ENCODE measurements at regions not wholly inside any gene's neighbourhood (a gene's known extent, or its start where the extent isn't known, plus 50 kb on each side); places are given as distances from the start of the nearest gene placed in this dataset.
"Not testable (repeated sequence)": the region's sequence is repeated elsewhere in the genome, so short reads cannot be mapped to it uniquely, and the experiment has no call there.

DNA sequence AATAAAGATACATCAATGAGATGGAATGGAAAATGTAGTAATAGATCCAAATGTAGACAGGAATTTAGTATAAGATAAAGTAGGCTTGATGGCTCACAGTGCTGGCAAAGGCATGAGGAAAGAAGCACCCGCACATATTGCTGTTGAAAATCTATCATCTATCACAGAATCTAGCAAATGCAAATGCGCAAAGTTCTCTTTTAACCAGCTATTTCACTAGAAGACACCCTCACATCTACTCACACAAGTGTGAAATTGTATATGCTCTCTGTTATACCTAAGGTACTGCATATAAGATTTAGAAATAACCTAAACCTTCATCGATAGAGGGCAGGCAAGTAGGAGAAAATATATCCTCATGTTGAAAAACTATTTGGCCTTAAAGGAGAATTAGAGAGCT lies 756.7 kb upstream of the SEMA6D start:
- no peak for DNase-seq (ENCODE audit: low read depth)

DNA sequence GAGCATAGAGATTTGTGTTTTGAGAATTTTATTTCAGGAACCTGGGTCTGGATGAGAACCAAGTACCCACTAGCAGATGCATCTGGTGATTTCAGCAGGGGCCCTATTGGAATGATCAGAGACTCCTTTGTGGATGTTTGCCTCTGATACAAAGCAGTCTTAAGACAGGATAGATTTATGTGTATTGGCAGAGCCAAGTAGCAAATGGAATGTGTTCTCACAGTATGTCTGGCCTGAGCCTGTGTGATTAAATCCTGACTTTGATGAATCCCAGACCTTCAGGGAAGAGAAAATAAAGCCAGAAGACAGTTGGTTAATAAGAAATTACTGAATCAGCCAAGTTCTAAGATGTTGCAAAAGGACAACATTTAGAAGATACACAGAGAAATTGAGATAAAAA lies 755.5 kb upstream of the SEMA6D start:
- DNase-seq (ENCODE audit: low read depth) = no peak

DNA sequence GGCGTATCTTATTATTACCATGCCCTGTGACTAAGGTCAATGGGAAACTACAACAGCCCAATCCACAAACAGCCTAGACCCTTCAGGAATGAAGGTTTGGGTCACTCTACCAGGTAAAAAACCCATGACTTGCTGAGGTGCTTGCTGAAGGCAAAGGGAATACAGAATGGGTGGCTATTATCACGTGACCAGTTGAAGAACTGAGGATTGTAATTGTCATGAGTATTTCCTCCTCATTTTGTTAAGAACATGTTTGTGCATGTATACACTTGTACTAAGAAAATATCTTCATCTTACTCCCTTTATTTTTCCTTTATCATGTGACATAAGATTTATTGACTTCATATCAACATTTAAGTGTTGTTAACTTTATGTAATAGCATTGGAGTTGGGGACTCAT lies 729.2 kb upstream of the SEMA6D start:
- DNase-seq (ENCODE audit: low read depth) = not testable (repeated sequence)

DNA sequence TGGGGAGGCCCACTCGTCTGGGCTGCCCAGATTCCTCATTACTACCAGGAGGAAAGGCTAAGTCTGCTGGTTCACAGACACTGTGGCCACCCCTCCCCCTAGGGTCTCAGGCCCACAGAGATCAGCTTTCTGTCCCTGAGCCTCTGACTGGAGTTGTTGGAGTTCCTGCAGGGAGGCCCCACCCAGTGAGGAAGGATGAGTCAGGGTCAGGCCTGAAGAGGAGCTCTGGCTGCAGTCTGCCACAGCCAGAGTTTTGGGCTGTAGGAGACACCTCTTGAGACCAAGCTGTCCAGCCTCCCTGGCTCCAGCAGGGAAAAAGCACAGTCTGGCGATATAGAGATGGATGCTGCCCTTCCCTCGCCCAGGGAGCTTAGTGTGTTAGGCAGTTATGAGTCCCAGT lies 720.9 kb upstream of the SEMA6D start:
- DNase-seq (ENCODE audit: low read depth) = no peak

DNA sequence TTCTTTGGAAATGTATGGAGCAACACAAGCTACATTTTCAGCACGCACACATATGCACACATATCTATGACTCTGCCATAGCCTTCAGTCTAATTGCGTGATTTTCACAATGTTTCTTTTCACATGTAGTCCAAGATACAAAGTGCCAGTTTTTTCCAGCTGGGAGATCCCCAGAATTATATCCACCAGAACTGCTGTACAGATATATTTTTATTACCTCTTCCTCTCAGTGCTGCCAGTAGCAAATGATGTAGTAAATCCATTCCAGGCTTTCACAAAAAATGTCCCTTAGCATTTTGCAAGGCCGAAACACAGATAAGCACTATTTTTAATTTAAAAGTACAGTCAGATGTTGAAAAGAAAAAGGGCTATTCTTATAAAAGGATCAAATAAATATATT lies 719.8 kb upstream of the SEMA6D start:
- DNase-seq (ENCODE audit: low read depth) = no peak

DNA sequence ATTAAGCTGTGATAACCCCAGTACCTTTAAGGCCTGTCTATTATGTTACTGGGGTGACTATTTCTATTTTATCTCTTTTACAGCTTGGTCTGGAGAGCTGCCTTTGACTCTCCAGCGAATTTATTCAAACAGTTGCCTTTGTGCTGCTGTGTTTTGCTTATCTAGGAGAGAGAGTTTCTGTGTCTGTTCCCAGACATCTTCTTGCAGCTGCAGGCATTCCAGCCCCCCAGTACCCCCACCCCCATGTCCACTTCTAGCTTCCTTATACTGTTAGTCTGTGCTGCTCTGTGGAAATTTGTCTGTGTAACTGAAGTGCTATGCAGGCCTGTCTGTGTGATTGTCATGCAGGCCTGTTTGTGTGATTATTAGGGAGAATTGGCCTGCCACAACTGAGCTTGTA lies 713.7 kb upstream of the SEMA6D start:
- no peak for DNase-seq (ENCODE audit: low read depth)

DNA sequence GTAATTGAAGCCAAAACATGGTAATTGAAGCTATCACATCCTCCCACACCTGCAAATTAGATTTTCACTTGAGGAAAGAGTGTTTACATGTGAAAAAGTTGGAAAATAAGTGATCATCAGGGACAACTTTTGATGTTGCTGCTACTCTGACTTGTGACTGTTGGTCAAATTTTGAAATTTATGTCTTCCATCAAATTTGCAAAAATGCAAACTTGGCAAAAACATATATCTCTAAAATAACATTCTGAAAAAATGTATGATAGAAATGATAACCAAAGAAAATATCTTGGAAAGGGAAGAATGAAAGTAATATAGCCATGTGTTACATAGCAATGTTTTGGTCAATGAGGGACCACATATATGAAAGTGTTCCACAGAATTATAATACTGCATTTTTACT lies 703.9 kb upstream of the SEMA6D start:
- DNase-seq (ENCODE audit: low read depth) = no peak

DNA sequence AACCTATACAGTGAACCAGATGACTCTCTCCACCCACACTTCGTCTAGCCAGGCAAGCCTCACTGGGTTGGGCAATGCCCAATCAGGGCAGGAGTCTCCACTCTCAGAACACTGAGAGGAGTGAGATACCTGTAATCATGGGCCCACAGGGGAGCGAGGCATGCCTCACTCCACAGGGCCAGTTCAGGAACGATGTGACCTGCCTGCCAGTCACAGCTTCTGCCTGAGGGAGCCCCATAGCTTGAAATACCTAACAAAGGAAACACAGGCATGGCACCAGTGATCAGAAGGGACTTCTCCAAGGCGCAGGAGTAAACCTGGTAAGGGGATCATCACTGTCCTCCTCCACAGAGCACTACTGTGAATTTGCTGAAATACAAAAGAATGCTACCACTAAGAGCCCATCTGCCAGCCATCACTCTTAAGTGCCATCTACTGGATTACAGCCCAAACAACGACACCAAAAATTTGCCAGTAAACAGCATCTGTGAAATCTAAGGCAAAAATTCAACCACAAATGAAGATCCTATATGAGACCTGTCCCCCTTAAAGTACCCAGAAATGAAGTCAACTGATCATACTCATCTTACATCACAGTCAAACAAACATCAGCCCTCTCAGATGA lies 689.9 kb upstream of the SEMA6D start:
- no peak for DNase-seq (ENCODE audit: low read depth)

DNA sequence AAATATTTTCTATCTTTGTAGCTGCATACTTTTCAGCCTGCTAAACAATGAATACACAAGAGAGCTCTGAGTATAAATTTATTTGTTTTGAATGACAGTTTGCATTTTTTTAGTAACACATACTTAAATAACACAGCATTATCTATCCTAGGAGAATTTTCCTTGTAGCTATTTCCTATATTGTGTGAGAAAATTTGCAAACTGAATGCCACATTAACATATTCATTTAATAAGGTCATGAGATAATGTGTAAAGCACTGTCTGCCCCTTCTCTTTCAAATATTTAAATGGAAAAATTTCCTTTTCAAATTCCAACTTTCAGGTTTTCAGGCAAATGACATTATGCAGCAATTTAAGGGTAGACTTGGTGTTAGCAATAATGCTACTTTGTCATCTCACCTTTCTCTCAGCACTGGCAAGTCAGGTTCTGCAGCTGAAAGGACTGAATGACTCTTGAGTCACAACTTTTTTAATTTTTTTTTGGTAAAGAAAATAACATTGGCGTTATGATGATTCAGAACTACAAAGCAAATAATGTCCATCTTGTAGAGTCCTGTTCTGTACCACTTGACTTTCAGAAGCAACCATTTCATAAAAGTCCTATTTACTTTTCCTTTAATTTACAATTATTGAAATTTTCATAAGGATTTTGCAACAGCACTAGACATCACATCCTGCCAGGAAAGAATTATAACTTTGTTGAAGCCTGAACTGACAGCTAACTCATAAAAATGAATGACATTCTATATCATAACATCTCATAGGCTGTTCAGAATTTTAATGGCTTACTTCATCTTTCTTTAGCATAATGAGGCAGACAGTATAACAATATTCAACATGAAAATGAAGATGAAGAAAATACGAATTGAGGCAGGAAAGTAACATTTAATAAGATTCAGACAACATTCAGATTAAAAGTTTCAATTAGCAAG lies 681.6 kb upstream of the SEMA6D start:
- no peak for DNase-seq (ENCODE audit: low read depth)

DNA sequence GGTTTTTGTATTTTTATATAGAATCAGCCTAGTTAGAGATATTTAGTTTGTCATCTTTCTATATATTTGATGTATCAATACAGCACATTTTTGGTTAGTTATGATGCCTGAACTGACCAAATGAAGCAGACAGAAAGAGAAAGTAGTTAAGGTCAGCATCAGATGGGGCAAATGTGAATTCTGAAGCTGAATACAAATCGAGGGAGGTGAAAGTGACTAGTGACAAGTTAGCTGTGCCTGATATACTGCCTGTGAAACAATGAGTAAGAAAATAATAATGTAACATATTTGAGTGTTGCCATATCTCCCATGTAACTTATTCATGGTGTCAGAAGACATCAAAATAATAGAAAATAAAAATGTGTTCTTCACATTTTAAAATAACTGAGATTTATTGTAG lies 680.3 kb upstream of the SEMA6D start:
- DNase-seq (ENCODE audit: low read depth) = no peak

DNA sequence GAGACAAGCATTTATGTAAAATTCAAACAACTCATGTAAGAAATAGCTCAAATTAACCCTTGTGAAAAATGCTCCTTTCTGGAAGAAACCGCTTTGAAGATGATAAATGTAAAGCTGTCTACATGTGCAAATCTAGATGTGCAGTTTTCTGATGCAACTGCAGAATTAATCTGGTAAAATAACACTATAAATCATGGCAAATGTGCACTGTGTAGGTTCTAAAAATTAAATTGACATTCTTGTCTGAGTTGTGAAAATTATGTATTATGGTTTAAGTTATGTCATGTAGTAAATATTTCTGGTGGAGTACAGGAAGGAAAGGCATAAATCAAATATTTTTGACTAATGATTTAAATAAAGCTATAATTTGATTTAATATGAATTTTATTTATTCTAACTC lies 678.1 kb upstream of the SEMA6D start:
- DNase-seq (ENCODE audit: low read depth) = no peak

DNA sequence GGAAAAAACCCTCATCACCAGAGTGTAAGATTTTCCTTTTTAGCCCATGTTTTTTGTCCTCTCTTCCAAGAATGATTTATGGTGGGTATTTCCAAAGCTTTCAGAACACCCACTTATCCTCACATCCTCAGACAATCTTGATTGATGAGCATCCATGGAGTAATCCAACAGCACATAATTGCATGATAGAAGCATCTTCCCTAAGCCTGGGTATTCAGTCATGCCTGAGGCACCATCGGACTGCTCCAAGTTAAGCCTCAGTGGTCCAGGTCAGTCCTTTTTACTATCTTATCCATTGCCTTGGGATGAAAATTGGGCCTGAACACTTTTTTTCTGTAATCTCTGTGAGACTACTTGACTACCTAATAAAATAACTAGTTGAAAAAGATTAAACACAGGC lies 676.0 kb upstream of the SEMA6D start:
- DNase-seq (ENCODE audit: low read depth) = no peak

DNA sequence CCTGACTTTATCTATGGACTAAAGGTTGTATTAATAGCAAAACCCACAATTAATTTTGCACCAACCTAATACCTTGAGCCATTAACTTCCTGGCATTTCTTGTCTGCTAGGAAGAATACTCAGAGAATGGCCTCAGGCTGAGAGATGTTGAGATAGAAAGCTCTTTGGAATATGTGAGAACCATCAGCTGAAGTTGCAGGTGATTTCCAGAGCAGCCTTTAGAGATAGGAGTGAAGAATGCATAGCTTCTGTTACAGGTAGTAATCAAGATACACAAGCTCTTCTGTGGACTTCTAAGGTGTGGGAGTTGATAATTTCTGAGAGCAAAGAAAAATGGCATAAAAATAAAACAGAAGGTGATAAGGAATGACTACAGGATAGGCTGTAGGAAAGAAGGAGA lies 669.3 kb upstream of the SEMA6D start:
- not testable (repeated sequence) for DNase-seq (ENCODE audit: low read depth)

DNA sequence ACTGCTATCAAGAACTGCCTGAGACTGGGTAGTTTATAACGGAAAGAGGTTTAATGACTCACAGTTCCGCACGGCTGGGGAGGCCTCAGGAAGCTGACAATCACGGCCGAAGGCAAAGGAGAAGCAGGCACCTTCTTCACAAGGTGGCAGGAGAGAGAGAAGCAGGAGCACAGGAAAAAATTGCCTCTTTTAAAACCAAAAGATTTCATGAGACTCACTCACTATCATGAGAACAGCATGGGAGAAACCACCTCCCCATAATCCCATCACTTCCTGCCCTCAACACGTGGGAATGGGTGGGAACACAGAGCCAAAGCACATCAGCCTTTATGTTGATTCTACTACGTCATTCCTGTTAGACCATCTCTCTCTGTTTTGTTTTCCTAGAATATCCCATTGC lies 650.9 kb upstream of the SEMA6D start:
- DNase-seq (ENCODE audit: low read depth) = no peak

DNA sequence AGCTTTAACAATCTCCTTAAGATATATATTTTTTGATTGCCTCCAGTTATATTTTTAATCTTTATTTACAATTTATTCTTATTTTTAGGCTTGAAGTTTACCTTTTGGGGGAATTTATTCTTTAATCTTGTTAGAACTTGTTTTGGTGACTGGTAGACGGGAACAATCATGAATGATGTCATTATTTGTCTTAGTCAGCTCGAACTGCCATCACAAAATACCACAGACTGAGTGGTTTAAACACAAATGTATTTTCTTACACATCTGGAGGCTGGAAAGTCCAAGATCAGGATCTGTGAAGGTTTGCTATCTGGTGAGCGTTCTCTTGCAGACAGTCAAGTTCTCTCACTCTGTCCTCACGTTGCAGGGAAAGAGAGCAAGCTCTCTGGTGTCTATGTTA lies 639.5 kb upstream of the SEMA6D start:
- not testable (repeated sequence) for DNase-seq (ENCODE audit: low read depth)

DNA sequence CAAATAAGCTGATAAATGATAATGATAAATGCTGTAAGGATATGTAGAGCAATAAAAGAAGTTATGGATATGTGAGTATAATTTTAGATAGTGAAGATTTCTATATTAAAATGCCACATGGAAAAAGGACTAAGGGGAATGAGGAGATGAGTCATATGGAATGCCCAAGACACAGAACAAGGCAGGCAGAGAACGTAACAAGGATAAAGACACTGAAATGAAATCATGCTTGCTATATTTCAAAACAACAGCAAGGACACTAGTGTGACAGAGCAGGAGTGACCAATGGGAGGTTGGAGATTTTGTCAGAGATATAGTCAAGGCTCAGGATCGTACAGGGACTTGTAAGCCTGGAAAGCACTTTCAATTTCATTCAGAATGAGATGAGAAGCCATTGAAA lies 621.5 kb upstream of the SEMA6D start:
- DNase-seq (ENCODE audit: low read depth) = no peak

DNA sequence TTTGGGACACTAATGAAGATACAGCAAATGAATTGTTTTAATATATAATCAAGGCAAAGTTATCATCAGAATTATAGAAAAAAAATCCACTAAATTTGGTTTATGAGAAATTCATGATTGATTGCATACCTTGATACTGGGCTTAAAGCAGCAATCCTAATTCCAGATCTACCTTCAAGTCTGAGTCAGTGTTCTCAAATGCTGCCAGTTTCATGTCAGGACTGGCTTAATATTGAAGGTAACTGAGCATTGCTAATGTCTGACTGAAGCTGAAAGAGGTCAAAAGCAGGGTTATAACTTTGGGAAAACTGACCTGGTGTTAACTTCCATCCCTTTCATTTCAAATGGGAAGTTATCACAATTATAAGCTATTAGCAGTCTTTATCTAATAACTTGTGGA lies 618.8 kb upstream of the SEMA6D start:
- not testable (repeated sequence) for DNase-seq (ENCODE audit: low read depth)

DNA sequence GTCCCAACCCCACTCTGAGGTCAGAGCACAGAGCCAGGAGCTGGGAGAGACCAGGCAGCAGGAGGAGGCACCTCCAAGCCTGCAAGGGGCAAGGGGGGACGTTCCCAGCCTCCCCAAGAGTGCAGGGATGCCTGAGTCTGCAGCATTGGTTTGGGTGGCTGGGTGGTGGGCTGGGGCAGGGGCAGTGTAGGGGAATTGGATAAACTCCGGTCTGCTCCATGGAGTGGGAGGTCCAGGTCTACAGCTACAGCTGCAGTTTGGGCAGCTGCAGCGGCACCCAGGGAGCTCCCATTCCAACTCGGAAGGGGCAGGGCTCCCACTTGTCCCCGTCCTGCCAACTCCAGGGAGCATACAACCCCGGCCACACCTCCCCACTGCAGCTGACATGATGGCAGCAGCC lies 617.5 kb upstream of the SEMA6D start:
- not testable (repeated sequence) for DNase-seq (ENCODE audit: low read depth)

DNA sequence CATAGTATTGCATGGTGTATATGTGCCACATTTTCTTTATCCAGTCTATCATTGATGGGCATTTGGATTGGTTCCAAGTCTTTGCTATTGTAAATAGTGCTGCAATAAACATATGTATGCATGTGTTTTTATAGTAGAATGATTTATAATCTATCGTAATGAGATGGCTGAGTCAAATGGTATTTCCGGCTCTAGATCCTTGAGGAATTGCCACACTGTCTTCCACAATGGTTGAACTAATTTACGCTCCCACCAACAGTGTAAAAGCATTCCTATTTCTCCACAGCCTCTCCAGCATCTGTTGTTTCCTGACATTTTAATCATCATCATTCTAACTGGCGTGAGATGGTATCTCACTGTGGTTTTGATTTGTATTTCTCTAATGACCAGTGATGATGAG lies 608.5 kb upstream of the SEMA6D start:
- not testable (repeated sequence) for DNase-seq (ENCODE audit: low read depth)

DNA sequence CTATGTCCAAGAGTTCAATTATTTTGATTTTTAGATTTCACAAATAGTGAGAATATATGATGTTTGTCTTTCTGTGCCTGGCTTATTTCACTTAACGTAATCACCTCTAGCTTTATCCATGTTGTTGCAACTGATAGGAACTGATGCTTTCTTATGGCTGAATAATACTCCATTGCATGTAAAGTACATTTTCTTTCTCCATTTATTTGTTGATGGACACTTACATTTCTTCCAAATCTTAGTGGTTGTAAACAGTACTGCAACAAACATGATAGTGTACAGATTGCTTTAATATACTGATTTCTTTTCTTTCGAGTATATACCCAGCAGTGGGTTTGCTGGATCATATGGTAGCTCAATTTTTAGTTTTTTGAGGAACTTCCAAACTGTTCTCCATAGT lies 600.6 kb upstream of the SEMA6D start:
- DNase-seq (ENCODE audit: low read depth) = no peak

DNA sequence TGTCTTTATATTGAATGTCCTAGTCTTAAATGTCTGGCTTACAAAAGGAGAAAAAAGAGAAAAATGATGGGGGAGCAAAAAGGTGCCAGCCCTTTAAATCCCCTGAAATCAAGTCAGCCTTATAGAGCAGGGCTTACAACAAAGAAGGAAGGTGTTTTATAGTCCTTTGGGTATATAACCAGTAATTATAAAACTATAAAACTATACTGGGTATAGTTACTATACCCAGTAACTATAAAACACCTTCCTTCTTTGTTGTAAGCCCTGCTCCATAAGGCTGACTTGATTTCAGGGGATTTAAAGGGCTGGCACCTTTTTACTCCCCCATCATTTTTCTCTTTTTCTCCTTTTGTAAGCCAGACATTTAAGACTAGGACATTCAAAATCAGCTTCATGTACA lies 598.0 kb upstream of the SEMA6D start:
- no peak for DNase-seq (ENCODE audit: low read depth)

DNA sequence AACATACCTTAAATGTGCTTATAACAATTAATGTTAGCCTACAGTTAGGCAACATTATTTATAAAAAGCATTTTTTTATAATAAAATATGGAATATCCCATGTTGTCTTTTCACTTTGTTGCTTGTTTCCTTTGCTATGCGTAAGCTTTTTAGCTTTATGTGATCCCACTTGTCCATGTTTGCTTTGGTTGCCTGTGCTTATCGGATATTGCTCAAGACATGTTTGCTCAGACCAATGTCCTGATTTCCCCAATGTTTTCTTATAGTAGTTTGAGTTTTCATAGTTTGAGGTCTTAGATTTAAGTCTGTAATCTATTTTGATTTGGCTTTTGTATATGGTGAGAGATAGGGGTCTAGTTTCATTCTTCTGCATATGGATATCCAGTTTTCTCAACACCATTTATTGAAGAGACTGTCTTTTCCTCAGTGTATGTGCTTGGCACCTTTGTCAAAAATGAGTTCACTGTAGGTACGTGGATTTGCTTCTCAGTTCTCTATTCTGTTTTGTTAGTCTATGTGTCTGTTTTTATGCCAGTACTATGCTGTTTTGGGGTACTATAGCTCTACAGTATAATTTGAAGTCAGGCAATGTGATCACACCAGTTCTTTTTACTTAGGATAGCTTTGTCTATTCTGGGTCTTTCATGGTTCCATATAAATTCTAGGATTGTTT lies 592.7 kb upstream of the SEMA6D start:
- no peak for DNase-seq (ENCODE audit: low read depth)

DNA sequence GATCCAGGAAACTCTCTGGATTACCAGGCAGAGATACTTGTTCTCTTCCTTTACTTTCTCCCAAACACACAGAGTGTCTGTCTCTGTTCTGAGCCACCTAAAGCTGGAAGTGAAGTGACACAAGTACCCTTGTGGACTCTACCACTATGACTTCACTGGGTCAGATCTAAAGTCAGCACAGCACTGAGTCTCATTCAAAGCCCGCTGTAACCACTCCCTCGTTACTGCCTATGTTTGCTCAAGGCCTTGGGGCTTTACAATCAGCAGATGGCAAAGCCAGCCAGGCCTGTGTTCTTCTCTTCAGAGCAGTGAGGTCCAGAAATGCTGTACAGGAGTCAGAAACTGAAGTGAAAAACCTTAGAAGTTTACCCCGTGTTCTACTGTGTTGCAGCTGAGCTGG lies 588.3 kb upstream of the SEMA6D start:
- no peak for DNase-seq (ENCODE audit: low read depth)
